NCI-H1092 treated with DMSO at 0.1 percent for 48 hours (cell line): ENCODE measurements at regions not wholly inside any gene's neighbourhood (a gene's known extent, or its start where the extent isn't known, plus 50 kb on each side); places are given as distances from the start of the nearest gene placed in this dataset.

Experiments
- DNase-seq: peaks from one replicate; lab custom pipeline; 2025; lab: John Stamatoyannopoulos, UW

GRCh38 chr18:11553098-11553940 is 56.1 kb upstream of the SLC35G4 start:
- peak; percentile 20 for DNase-seq

- DNase-seq: no peak
Observed at GRCh38 chr18:11548916-11549551, 60.4 kb upstream of the SLC35G4 start.

- DNase-seq: no peak
Observed at GRCh38 chr18:11548396-11548795, 61.0 kb upstream of the SLC35G4 start.

GRCh38 chr18:11544060-11544633 is 65.2 kb upstream of the SLC35G4 start:
- DNase-seq: no peak

- DNase-seq: no peak
Observed at GRCh38 chr18:11541179-11541578, 68.2 kb upstream of the SLC35G4 start.

GRCh38 chr18:11533942-11534496 is 75.4 kb upstream of the SLC35G4 start:
- DNase-seq: no peak

GRCh38 chr18:11533513-11533890 is 75.9 kb upstream of the SLC35G4 start:
- no peak for DNase-seq

GRCh38 chr18:11532758-11533512 is 76.5 kb upstream of the SLC35G4 start:
- DNase-seq: no peak

GRCh38 chr18:11529081-11529480 is 80.3 kb upstream of the SLC35G4 start:
- DNase-seq: no peak

- DNase-seq: no peak
Observed at GRCh38 chr18:11526675-11527074, 82.7 kb upstream of the SLC35G4 start.

GRCh38 chr18:11523804-11524203 is 85.6 kb upstream of the SLC35G4 start:
- DNase-seq: no peak

GRCh38 chr18:11522992-11523391 is 86.4 kb upstream of the SLC35G4 start:
- DNase-seq: no peak

- no peak for DNase-seq
Observed at GRCh38 chr18:11521853-11522252, 87.5 kb upstream of the SLC35G4 start.

GRCh38 chr18:11520536-11520935 is 88.9 kb upstream of the SLC35G4 start:
- DNase-seq: no peak

GRCh38 chr18:11518788-11519685 is 90.4 kb upstream of the SLC35G4 start:
- peak; percentile 12 for DNase-seq

- DNase-seq: no peak
Observed at GRCh38 chr18:11517704-11518103, 91.7 kb upstream of the SLC35G4 start.

GRCh38 chr18:11516751-11517503 is 92.5 kb upstream of the SLC35G4 start:
- DNase-seq: no peak

GRCh38 chr18:11514267-11514666 is 95.1 kb upstream of the SLC35G4 start:
- DNase-seq: no peak

GRCh38 chr18:11512096-11513025 is 97.0 kb upstream of the SLC35G4 start:
- no peak for DNase-seq
